Nephron progenitor cell (in vitro differentiated cells): ENCODE measurements at regions not wholly inside any gene's neighbourhood (a gene's known extent, or its start where the extent isn't known, plus 50 kb on each side); places are given as distances from the start of the nearest gene placed in this dataset.

Experiments
- DNase-seq: peaks from one replicate; pipeline ENCODE4 v3.0.0; 2021
- H3K27ac Mint-ChIP-seq: 2 replicates; pipeline ENCODE4 v1.8.0; 2021; ENCODE audit warnings: mild to moderate bottlenecking, moderate library complexity, mixed read lengths
- H3K27me3 Mint-ChIP-seq: 2 replicates; pipeline ENCODE4 v1.8.0; 2021; ENCODE audit warnings: mild to moderate bottlenecking, low read depth, mixed read lengths; ENCODE audit not compliant: poor library complexity
- H3K36me3 Mint-ChIP-seq: 2 replicates; pipeline ENCODE4 v1.8.0; 2021; ENCODE audit warnings: low read depth, mixed read lengths
- H3K4me1 Mint-ChIP-seq: 2 replicates; pipeline ENCODE4 v1.8.0; 2021; ENCODE audit warnings: mixed read lengths
- H3K4me3 Mint-ChIP-seq: 2 replicates; pipeline ENCODE4 v1.8.0; 2021; ENCODE audit warnings: mild to moderate bottlenecking, moderate library complexity, mixed read lengths
- H3K9me3 Mint-ChIP-seq: 2 replicates; pipeline ENCODE4 v1.8.0; 2021; ENCODE audit warnings: mild to moderate bottlenecking, moderate library complexity, mixed read lengths
- CTCF ChIP-seq: fragments of 200-600 bp; sonication (generic); IDR thresholded peaks from 2 replicates; pipeline ENCODE4 v1.5.0; 2021; ENCODE audit warnings: antibody characterized with exemption

GRCh38 chr10:30737931-30738391 lies 108.4 kb upstream of the LYZL2 start:
- no peak for DNase-seq
- Mint-ChIP-seq H3K36me3 (no peaks in the 10 kb centered on the region), H3K27me3 (peaks cover 6% of the 10 kb centered on the region), H3K9me3 (no peaks in the 10 kb centered on the region), H3K4me3 (no peak overlapping the region), H3K4me1 (peaks cover 5% of the 10 kb centered on the region), H3K27ac (no peak overlapping the region)
- TF ChIP-seq CTCF: no peak

- no peak for TF ChIP-seq CTCF
- Mint-ChIP-seq H3K4me3 (no peak overlapping the region), H3K36me3 (no peaks in the 10 kb centered on the region), H3K9me3 (peaks cover 3% of the 10 kb centered on the region), H3K27me3 (peaks cover 8% of the 10 kb centered on the region), H3K4me1 (peaks cover 5% of the 10 kb centered on the region), H3K27ac (peak overlapping the region; percentile 55)
- DNase-seq: no peak
These were observed 107.2 kb upstream of the LYZL2 start for GRCh38 chr10:30736685-30737232.

GRCh38 chr10:30734901-30735300 lies 105.3 kb upstream of the LYZL2 start:
- H3K9me3 Mint-ChIP-seq: peaks cover 9% of the 10 kb centered on the region

GRCh38 chr10:30732671-30733070 lies 103.1 kb upstream of the LYZL2 start:
- H3K9me3 Mint-ChIP-seq: peaks cover 9% of the 10 kb centered on the region
- peaks cover 18% of the 10 kb centered on the region for H3K4me1 Mint-ChIP-seq
- DNase-seq: no peak
- TF ChIP-seq CTCF: no peak
- peaks cover 8% of the 10 kb centered on the region for H3K27me3 Mint-ChIP-seq
- no peak overlapping the region for H3K27ac Mint-ChIP-seq
- no peak overlapping the region for H3K4me3 Mint-ChIP-seq
- H3K36me3 Mint-ChIP-seq: no peaks in the 10 kb centered on the region

More at GRCh38 chr10:30734901-30735300, 105.3 kb upstream of the LYZL2 start:
- peaks cover 8% of the 10 kb centered on the region for H3K27me3 Mint-ChIP-seq
- TF ChIP-seq CTCF: no peak
- no peaks in the 10 kb centered on the region for H3K36me3 Mint-ChIP-seq
- no peak overlapping the region for H3K4me3 Mint-ChIP-seq
- DNase-seq: no peak
- no peak overlapping the region for H3K27ac Mint-ChIP-seq
- peaks cover 5% of the 10 kb centered on the region for H3K4me1 Mint-ChIP-seq

GRCh38 chr10:30731963-30732362 lies 102.4 kb upstream of the LYZL2 start:
- peaks cover 23% of the 10 kb centered on the region for H3K4me1 Mint-ChIP-seq
- no peak for TF ChIP-seq CTCF

GRCh38 chr10:30730306-30730705 lies 100.8 kb upstream of the LYZL2 start:
- no peak for DNase-seq
- H3K27me3 Mint-ChIP-seq: peaks cover 10% of the 10 kb centered on the region
- no peak overlapping the region for H3K4me3 Mint-ChIP-seq
- no peak for TF ChIP-seq CTCF
- H3K9me3 Mint-ChIP-seq: peaks cover 9% of the 10 kb centered on the region
- H3K36me3 Mint-ChIP-seq: no peaks in the 10 kb centered on the region
- peaks cover 25% of the 10 kb centered on the region for H3K4me1 Mint-ChIP-seq
- no peak overlapping the region for H3K27ac Mint-ChIP-seq

More at GRCh38 chr10:30731963-30732362, 102.4 kb upstream of the LYZL2 start:
- no peak overlapping the region for H3K27ac Mint-ChIP-seq
- DNase-seq: no peak
- H3K27me3 Mint-ChIP-seq: peaks cover 8% of the 10 kb centered on the region
- peaks cover 9% of the 10 kb centered on the region for H3K9me3 Mint-ChIP-seq
- H3K4me3 Mint-ChIP-seq: no peak overlapping the region
- H3K36me3 Mint-ChIP-seq: no peaks in the 10 kb centered on the region
